ENCODE measurements at regions not wholly inside any gene's neighbourhood (a gene's known extent, or its start where the extent isn't known, plus 50 kb on each side); places are given as distances from the start of the nearest gene placed in this dataset.

- no peak for DNase-seq (ENCODE audit: low spot score)
- no peak for TF ChIP-seq CTCF (IDR thresholded peaks at IDR 0.05; ENCODE audit: borderline replicate concordance, control extremely low read depth, extremely low read depth, insufficient read depth, missing control alignments)
- in situ Hi-C loops (cut with MboI; ENCODE audit: low sequenced_read_pairs, unreplicated experiment) = no loop called here
Measured at GRCh38 chr3:66912306-66912705, 85.8 kb upstream of the KBTBD8 start.

DNA sequence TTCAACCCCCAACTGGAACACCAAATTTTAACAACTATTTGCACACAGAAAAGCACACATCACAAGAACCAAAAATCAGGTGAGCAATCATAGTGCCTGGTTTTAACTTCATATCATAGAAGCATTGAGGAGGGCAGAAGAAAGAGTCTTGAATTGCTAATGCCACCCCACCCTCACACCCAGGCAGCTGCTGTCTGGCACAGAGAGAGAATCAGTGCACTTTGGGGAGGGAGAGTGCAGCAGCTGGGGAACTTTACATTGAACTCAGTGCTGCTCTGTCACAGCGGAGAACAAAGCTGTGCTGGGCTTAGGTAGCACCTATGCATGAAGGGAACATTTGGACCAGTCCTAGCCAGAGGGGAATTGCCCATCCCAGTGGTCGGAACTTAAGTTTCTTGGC lies 76.0 kb upstream of the KBTBD8 start:
- in situ Hi-C loops (cut with MboI; ENCODE audit: low sequenced_read_pairs, unreplicated experiment) = no loop called here
- no peak for TF ChIP-seq CTCF (IDR thresholded peaks at IDR 0.05; ENCODE audit: borderline replicate concordance, control extremely low read depth, extremely low read depth, insufficient read depth, missing control alignments)
- DNase-seq (ENCODE audit: low spot score) = no peak

DNA sequence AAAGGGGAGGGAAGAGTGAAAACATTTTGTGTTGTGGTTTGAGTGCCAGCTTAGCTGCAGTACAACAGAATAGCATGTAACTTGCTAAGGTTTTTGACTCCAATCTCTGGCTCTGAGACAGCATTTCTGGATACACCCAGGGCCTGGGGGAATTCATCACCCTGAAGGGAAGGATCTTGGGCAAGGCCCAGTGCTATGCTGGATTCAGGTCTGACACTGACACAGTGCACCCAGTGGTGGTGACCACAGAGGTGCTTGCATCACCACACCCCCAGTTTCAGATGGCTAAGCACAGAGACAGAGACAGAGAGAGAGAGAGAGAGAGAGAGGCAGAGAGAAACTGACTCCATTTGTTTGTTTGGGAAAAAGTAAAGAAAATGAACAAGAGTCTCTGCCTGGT lies 74.1 kb upstream of the KBTBD8 start:
- in situ Hi-C loops (cut with MboI; ENCODE audit: low sequenced_read_pairs, unreplicated experiment) = no loop called here
- no peak for TF ChIP-seq CTCF (IDR thresholded peaks at IDR 0.05; ENCODE audit: borderline replicate concordance, control extremely low read depth, extremely low read depth, insufficient read depth, missing control alignments)
- DNase-seq (ENCODE audit: low spot score) = no peak

DNA sequence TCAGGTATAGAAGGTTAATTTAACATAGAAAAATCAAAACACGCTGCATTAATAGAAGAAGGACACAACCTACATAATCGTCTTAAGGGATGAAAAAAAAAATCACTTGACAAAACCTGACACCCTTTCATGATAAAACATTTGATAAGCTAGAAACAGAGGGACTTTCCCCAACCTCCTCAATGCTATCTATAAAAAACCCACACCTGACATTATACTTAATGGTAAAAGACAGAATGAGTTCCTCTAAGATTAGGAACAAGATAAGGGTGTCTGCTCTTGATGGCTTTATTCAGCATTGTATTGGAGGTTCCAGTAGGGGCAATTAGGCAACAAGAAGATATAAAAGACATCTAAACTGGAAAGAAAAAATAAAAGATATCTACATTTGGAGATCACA lies 69.9 kb upstream of the KBTBD8 start:
- no peak for TF ChIP-seq CTCF (IDR thresholded peaks at IDR 0.05; ENCODE audit: borderline replicate concordance, control extremely low read depth, extremely low read depth, insufficient read depth, missing control alignments)
- DNase-seq (ENCODE audit: low spot score) = no peak
- in situ Hi-C loops (cut with MboI; ENCODE audit: low sequenced_read_pairs, unreplicated experiment) = no loop called here

GRCh38 chr3:66931291-66931690 lies 66.8 kb upstream of the KBTBD8 start:
- no peak for DNase-seq (ENCODE audit: low spot score)
- TF ChIP-seq CTCF (IDR thresholded peaks at IDR 0.05; ENCODE audit: borderline replicate concordance, control extremely low read depth, extremely low read depth, insufficient read depth, missing control alignments) = no peak
- in situ Hi-C loops (cut with MboI; ENCODE audit: low sequenced_read_pairs, unreplicated experiment) = no loop called here

GRCh38 chr3:66931699-66932098 lies 66.4 kb upstream of the KBTBD8 start:
- DNase-seq (ENCODE audit: low spot score) = no peak
- in situ Hi-C loops (cut with MboI; ENCODE audit: low sequenced_read_pairs, unreplicated experiment) = no loop called here
- no peak for TF ChIP-seq CTCF (IDR thresholded peaks at IDR 0.05; ENCODE audit: borderline replicate concordance, control extremely low read depth, extremely low read depth, insufficient read depth, missing control alignments)

DNA sequence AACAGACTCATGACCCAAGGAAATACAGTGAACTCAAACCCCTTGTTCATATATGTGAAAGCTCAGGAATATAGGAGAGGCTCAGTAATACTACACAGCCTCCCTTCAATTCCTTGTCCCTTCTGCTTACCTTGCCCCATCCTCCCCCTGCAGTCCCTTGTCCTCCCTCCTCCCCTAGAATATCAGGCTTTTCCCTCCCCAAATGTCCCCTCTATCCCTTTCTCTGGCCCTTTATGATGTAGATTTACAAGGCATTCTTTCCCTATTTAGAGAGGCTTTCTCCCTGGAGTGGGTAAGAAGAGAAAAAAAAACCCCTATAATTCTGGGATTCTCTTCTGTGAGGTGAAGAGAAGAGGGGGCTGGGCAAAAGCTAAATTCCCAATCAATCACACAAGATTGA lies 64.9 kb upstream of the KBTBD8 start:
- in situ Hi-C loops (cut with MboI; ENCODE audit: low sequenced_read_pairs, unreplicated experiment) = no loop called here
- TF ChIP-seq CTCF (IDR thresholded peaks at IDR 0.05; ENCODE audit: borderline replicate concordance, control extremely low read depth, extremely low read depth, insufficient read depth, missing control alignments) = no peak

More for the DNA sequence above, 64.9 kb upstream of the KBTBD8 start:
- DNase-seq (ENCODE audit: low spot score) = no peak

All from GM13976 (cell line).